ENCODE measurements at regions not wholly inside any gene's neighbourhood (a gene's known extent, or its start where the extent isn't known, plus 50 kb on each side); places are given as distances from the start of the nearest gene placed in this dataset.
"Not testable (repeated sequence)": the region's sequence is repeated elsewhere in the genome, so short reads cannot be mapped to it uniquely, and the experiment has no call there.

- FAIRE-seq (no peak), DNase-seq (ENCODE audit: low spot score) (no peak)
Measured at GRCh38 chr10:37576154-37576553, 281.3 kb downstream of the ZNF248 start.

GRCh38 chr10:37572206-37572605 lies 285.2 kb downstream of the ZNF248 start:
- no peak for DNase-seq (ENCODE audit: low spot score)
- no peak for FAIRE-seq

GRCh38 chr10:37566332-37566731 lies 291.1 kb downstream of the ZNF248 start:
- DNase-seq (ENCODE audit: low spot score) (no peak), FAIRE-seq (no peak)

- FAIRE-seq (no peak), DNase-seq (ENCODE audit: low spot score) (no peak)
Measured at GRCh38 chr10:37563715-37564108, 293.7 kb downstream of the ZNF248 start.

- FAIRE-seq: no peak
- no peak for DNase-seq (ENCODE audit: low spot score)
Measured at GRCh38 chr10:37563107-37563714, 294.2 kb downstream of the ZNF248 start.

GRCh38 chr10:37552881-37553280 lies 304.5 kb downstream of the ZNF248 start:
- FAIRE-seq (no peak), DNase-seq (ENCODE audit: low spot score) (no peak)

- FAIRE-seq (no peak), DNase-seq (ENCODE audit: low spot score) (no peak)
Measured at GRCh38 chr10:37549054-37549453, 308.4 kb downstream of the ZNF248 start.

- DNase-seq (ENCODE audit: low spot score): peak; percentile 79
- FAIRE-seq: peak; percentile 80
Measured at GRCh38 chr10:37535459-37536246, 321.8 kb downstream of the ZNF248 start.

GRCh38 chr10:37534166-37534565 lies 323.2 kb downstream of the ZNF248 start:
- FAIRE-seq: no peak
- no peak for DNase-seq (ENCODE audit: low spot score)

GRCh38 chr10:37525410-37525809 lies 332.0 kb downstream of the ZNF248 start:
- FAIRE-seq (peak; percentile 83), DNase-seq (ENCODE audit: low spot score) (peak; percentile 41)

- DNase-seq (ENCODE audit: low spot score) (no peak), FAIRE-seq (no peak)
Measured at GRCh38 chr10:37520488-37520887, 336.9 kb downstream of the ZNF248 start.

GRCh38 chr10:37510520-37510919 lies 346.9 kb downstream of the ZNF248 start:
- DNase-seq (ENCODE audit: low spot score); FAIRE-seq: not testable (repeated sequence)

GRCh38 chr10:37496061-37496460 lies 361.3 kb downstream of the ZNF248 start:
- no peak for DNase-seq (ENCODE audit: low spot score)
- FAIRE-seq: no peak

- FAIRE-seq: peak; percentile 60
- DNase-seq (ENCODE audit: low spot score): peak; percentile 7
Measured at GRCh38 chr10:37495415-37495814, 362.0 kb downstream of the ZNF248 start.

- DNase-seq (ENCODE audit: low spot score); FAIRE-seq: not testable (repeated sequence)
Measured at GRCh38 chr10:37493185-37493796, 364.1 kb downstream of the ZNF248 start.

GRCh38 chr10:37490266-37490665 lies 364.9 kb downstream of the ANKRD30A start:
- peak; percentile 91 for FAIRE-seq
- peak; percentile 80 for DNase-seq (ENCODE audit: low spot score)

GRCh38 chr10:37489658-37490003 lies 364.2 kb downstream of the ANKRD30A start:
- no peak for DNase-seq (ENCODE audit: low spot score)
- FAIRE-seq: no peak

- FAIRE-seq: peak; percentile 94
Measured at GRCh38 chr10:37488792-37489657, 363.6 kb downstream of the ANKRD30A start.

GRCh38 chr10:37480596-37480995 lies 355.2 kb downstream of the ANKRD30A start:
- not testable (repeated sequence) for FAIRE-seq; DNase-seq (ENCODE audit: low spot score)

More at GRCh38 chr10:37488792-37489657, 363.6 kb downstream of the ANKRD30A start:
- DNase-seq (ENCODE audit: low spot score): peak; percentile 92

- FAIRE-seq: no peak
- DNase-seq (ENCODE audit: low spot score): no peak
Measured at GRCh38 chr10:37479469-37479868, 354.1 kb downstream of the ANKRD30A start.

- FAIRE-seq: no peak
- no peak for DNase-seq (ENCODE audit: low spot score)
Measured at GRCh38 chr10:37478381-37478780, 353.0 kb downstream of the ANKRD30A start.

All from RCC 7860 (cell line).